Trophoblast cell (in vitro differentiated cells and primary cell): ENCODE measurements at regions not wholly inside any gene's neighbourhood (a gene's known extent, or its start where the extent isn't known, plus 50 kb on each side); places are given as distances from the start of the nearest gene placed in this dataset.

Source experiments
- DNase-seq, 2 donors: peaks; one replicate each; pipeline ENCODE4 v3.0.0-alpha.2; 2016
- H2AFZ ChIP-seq: 2 replicates; pipeline ENCODE4 v1.6.1; 2013; ENCODE audit warnings: low read length, moderate library complexity, mild to moderate bottlenecking; ENCODE audit not compliant: insufficient read depth, poor library complexity
- H2AK5ac ChIP-seq: 2 replicates; pipeline ENCODE4 v1.6.1; 2013; ENCODE audit warnings: mild to moderate bottlenecking, low read length
- H2BK120ac ChIP-seq: 2 replicates; pipeline ENCODE4 v1.6.1; 2013; ENCODE audit warnings: low read length, mild to moderate bottlenecking, moderate library complexity; ENCODE audit not compliant: insufficient read depth, poor library complexity
- H2BK12ac ChIP-seq: 2 replicates; pipeline ENCODE4 v1.6.1; 2013; ENCODE audit warnings: mild to moderate bottlenecking, low read length, moderate library complexity
- H2BK5ac ChIP-seq: 2 replicates; pipeline ENCODE4 v1.6.1; 2013; ENCODE audit warnings: low read length, low read depth, moderate library complexity, mild to moderate bottlenecking; ENCODE audit not compliant: poor library complexity
- H3K14ac ChIP-seq: 2 replicates; pipeline ENCODE4 v1.6.1; 2013; ENCODE audit warnings: mild to moderate bottlenecking, low read length
- H3K18ac ChIP-seq: 2 replicates; pipeline ENCODE4 v1.6.1; 2013; ENCODE audit warnings: mild to moderate bottlenecking, low read length
- H3K23ac ChIP-seq: 2 replicates; pipeline ENCODE4 v1.6.1; 2013; ENCODE audit warnings: low read length
- H3K27ac ChIP-seq: 2 replicates; pipeline ENCODE4 v1.5.1; 2013; ENCODE audit warnings: low read depth, mild to moderate bottlenecking, inconsistent platforms, low read length, moderate library complexity
- H3K27me3 ChIP-seq: 2 replicates; pipeline ENCODE4 v1.6.1; 2013; ENCODE audit warnings: inconsistent platforms, mild to moderate bottlenecking, low read length, moderate library complexity; ENCODE audit not compliant: insufficient read depth
- H3K36me3 ChIP-seq, 2 experiments: 1 replicate in 1 of 2; 2 replicates in 1 of 2; pipeline ENCODE4 v1.6.1; 2013; ENCODE audit warnings: low read length in 2 of 2, mild to moderate bottlenecking in 2 of 2, moderate library complexity in 1 of 2; ENCODE audit not compliant: insufficient read depth in 2 of 2, control insufficient read depth in 1 of 2
- H3K4ac ChIP-seq: 2 replicates; pipeline ENCODE4 v1.6.1; 2013; ENCODE audit warnings: low read depth, mild to moderate bottlenecking, low read length, moderate library complexity
- H3K4me1 ChIP-seq, 2 experiments: 1 replicate in 1 of 2; 2 replicates in 1 of 2; pipeline ENCODE4 v1.6.1; 2013; ENCODE audit warnings: low read length in 2 of 2, mild to moderate bottlenecking in 2 of 2, moderate library complexity in 1 of 2; ENCODE audit not compliant: insufficient read depth in 2 of 2, control insufficient read depth in 1 of 2
- H3K4me2 ChIP-seq: 2 replicates; pipeline ENCODE4 v1.6.1; 2013; ENCODE audit warnings: inconsistent platforms, mild to moderate bottlenecking, low read length, moderate library complexity
- H3K4me3 ChIP-seq: 2 replicates; pipeline ENCODE4 v1.5.1; 2013; ENCODE audit warnings: mild to moderate bottlenecking, low read depth, low read length, inconsistent platforms
- H3K79me1 ChIP-seq: one replicate; pipeline ENCODE4 v1.6.1; 2013; ENCODE audit warnings: low read length
- H3K79me2 ChIP-seq: 2 replicates; pipeline ENCODE4 v1.6.1; 2013; ENCODE audit warnings: low read length, mild to moderate bottlenecking; ENCODE audit not compliant: control insufficient read depth, insufficient read depth, poor library complexity
- H3K9ac ChIP-seq: 2 replicates; pipeline ENCODE4 v1.6.1; 2013; ENCODE audit warnings: mild to moderate bottlenecking, low read length
- H3K9me3 ChIP-seq: 2 replicates; pipeline ENCODE4 v1.6.1; 2013; ENCODE audit warnings: low read depth, mild to moderate bottlenecking, control low read depth, inconsistent platforms, low read length; ENCODE audit not compliant: insufficient read depth
- H4K12ac ChIP-seq: 2 replicates; pipeline ENCODE4 v1.6.1; 2013; ENCODE audit warnings: low read depth, mild to moderate bottlenecking, low read length, moderate library complexity
- H4K8ac ChIP-seq: 2 replicates; pipeline ENCODE4 v1.6.1; 2013; ENCODE audit warnings: low read depth, mild to moderate bottlenecking, low read length, moderate library complexity
- H4K91ac ChIP-seq: one replicate; pipeline ENCODE4 v1.6.1; 2013; ENCODE audit warnings: low read depth, mild to moderate bottlenecking, low read length, moderate library complexity
- WGBS: extraction: QIAGEN DNeasy Blood & Tissue Kit; methylation state at CpG from one replicate; pipeline ENCODE4 v1.1.7; 2013; ENCODE audit warnings: missing lambda C conversion rate; ENCODE audit not compliant: insufficient read length, insufficient coverage; ENCODE audit errors: extremely low coverage; 5-methylcytosine and 5-hydroxymethylcytosine counted together

- no peak overlapping the region for H4K91ac ChIP-seq
- H3K79me1 ChIP-seq = no peaks in the 10 kb centered on the region
- H3K14ac ChIP-seq = no peak overlapping the region
- H3K79me2 ChIP-seq = no peaks in the 10 kb centered on the region
- H3K27ac ChIP-seq = no peak overlapping the region
- no peak overlapping the region for H2BK5ac ChIP-seq
- no peak overlapping the region for H3K4ac ChIP-seq
- no peaks in the 10 kb centered on the region for H3K36me3 ChIP-seq
- no peaks in the 10 kb centered on the region for H3K9me3 ChIP-seq
- no peak overlapping the region for H4K8ac ChIP-seq
- H2BK120ac ChIP-seq = no peak overlapping the region
- no peak overlapping the region for H4K12ac ChIP-seq
- no peak overlapping the region for H3K23ac ChIP-seq
- no peak overlapping the region for H2AK5ac ChIP-seq
- H3K27me3 ChIP-seq = no peaks in the 10 kb centered on the region
- H3K4me3 ChIP-seq = no peak overlapping the region
- H3K18ac ChIP-seq = no peak overlapping the region
- no peak overlapping the region for H3K9ac ChIP-seq
- no peaks in the 10 kb centered on the region for H3K4me1 ChIP-seq
- H2AFZ ChIP-seq = no peak overlapping the region
- H3K4me2 ChIP-seq = no peak overlapping the region
- no peak for DNase-seq
- no peak overlapping the region for H2BK12ac ChIP-seq
Observed at GRCh38 chr2:81648806-81649205, 1344.3 kb upstream of the LRRTM1 start.

GRCh38 chr2:81648370-81648769 lies 1343.8 kb upstream of the LRRTM1 start:
- Histone ChIP-seq H3K4me2 (no peak overlapping the region), H3K4me3 (no peak overlapping the region), H3K4me1 (no peaks in the 10 kb centered on the region), H2AFZ (no peak overlapping the region), H3K36me3 (no peaks in the 10 kb centered on the region), H3K4ac (no peak overlapping the region), H3K27ac (no peak overlapping the region), H3K18ac (no peak overlapping the region), H3K27me3 (no peaks in the 10 kb centered on the region), H3K9me3 (no peaks in the 10 kb centered on the region), H2BK120ac (no peak overlapping the region), H3K79me1 (no peaks in the 10 kb centered on the region), H3K23ac (no peak overlapping the region), H4K12ac (no peak overlapping the region), H3K79me2 (no peaks in the 10 kb centered on the region), H3K14ac (no peak overlapping the region), H4K91ac (no peak overlapping the region), H2AK5ac (no peak overlapping the region), H2BK5ac (no peak overlapping the region), H2BK12ac (no peak overlapping the region), H3K9ac (no peak overlapping the region), H4K8ac (no peak overlapping the region)
- no CpG with 5 or more reads among the region's 5 CpGs for WGBS
- DNase-seq = no peak

DNA sequence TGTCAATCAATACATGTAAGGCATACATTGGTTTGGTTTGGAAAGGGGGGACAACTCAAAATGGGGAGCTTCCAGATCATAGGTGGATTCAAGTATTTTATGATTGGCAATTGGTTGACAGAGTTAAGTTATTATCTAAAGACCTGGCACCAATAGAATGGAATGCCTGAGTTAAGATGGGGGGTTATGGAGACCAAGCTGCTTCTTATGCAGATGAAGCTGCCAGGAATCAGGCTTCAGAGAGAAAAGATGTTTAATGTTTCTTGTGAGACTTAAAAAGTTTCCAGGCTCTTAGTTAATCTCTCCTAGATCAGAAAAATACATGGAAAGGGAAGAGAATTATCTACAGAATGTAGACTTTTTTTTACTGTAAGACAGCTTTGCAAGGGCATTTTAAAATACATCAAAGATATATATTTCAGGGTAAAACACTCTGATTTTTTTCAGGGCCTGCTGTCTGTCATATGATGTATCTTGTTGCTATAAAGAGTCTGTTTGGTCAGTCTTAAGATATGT lies 1343.2 kb upstream of the LRRTM1 start:
- Histone ChIP-seq H3K9me3 (no peaks in the 10 kb centered on the region), H3K4ac (no peak overlapping the region), H3K23ac (no peak overlapping the region), H3K14ac (no peak overlapping the region), H2AFZ (no peak overlapping the region), H2BK5ac (no peak overlapping the region), H2AK5ac (no peak overlapping the region), H4K12ac (no peak overlapping the region), H3K18ac (no peak overlapping the region), H2BK12ac (no peak overlapping the region), H4K91ac (no peak overlapping the region), H3K27ac (no peak overlapping the region), H3K79me1 (no peaks in the 10 kb centered on the region), H3K27me3 (no peaks in the 10 kb centered on the region), H3K36me3 (no peaks in the 10 kb centered on the region), H4K8ac (no peak overlapping the region), H3K79me2 (no peaks in the 10 kb centered on the region), H3K4me3 (no peak overlapping the region), H3K4me1 (no peaks in the 10 kb centered on the region), H3K9ac (no peak overlapping the region), H3K4me2 (no peak overlapping the region), H2BK120ac (no peak overlapping the region)
- no peak for DNase-seq

GRCh38 chr2:81645745-81646301 lies 1341.3 kb upstream of the LRRTM1 start:
- H3K9me3 ChIP-seq = no peaks in the 10 kb centered on the region
- H4K12ac ChIP-seq = no peak overlapping the region
- H3K27me3 ChIP-seq = no peaks in the 10 kb centered on the region
- H2BK5ac ChIP-seq = no peak overlapping the region
- DNase-seq = no peak
- H3K4ac ChIP-seq = no peak overlapping the region
- no peak overlapping the region for H3K4me3 ChIP-seq
- H2AFZ ChIP-seq = no peak overlapping the region
- H3K27ac ChIP-seq = no peak overlapping the region
- H2AK5ac ChIP-seq = no peak overlapping the region
- H3K79me2 ChIP-seq = no peaks in the 10 kb centered on the region
- no peak overlapping the region for H2BK120ac ChIP-seq
- no peak overlapping the region for H4K91ac ChIP-seq
- WGBS = no CpG with 5 or more reads among the region's 2 CpGs
- H3K9ac ChIP-seq = no peak overlapping the region
- H3K36me3 ChIP-seq = no peaks in the 10 kb centered on the region
- no peak overlapping the region for H3K4me2 ChIP-seq
- no peaks in the 10 kb centered on the region for H3K4me1 ChIP-seq
- H3K23ac ChIP-seq = no peak overlapping the region
- H2BK12ac ChIP-seq = no peak overlapping the region
- H4K8ac ChIP-seq = no peak overlapping the region
- H3K79me1 ChIP-seq = no peaks in the 10 kb centered on the region
- H3K14ac ChIP-seq = no peak overlapping the region
- H3K18ac ChIP-seq = no peak overlapping the region
